ENCODE measurements at regions not wholly inside any gene's neighbourhood (a gene's known extent, or its start where the extent isn't known, plus 50 kb on each side); places are given as distances from the start of the nearest gene placed in this dataset.

GRCh38 chr14:23695664-23695999, 59.5 kb downstream of the DHRS2 start:
- Histone ChIP-seq H3K4ac (ENCODE audit: low read depth, low read length) (no peak overlapping the region), H3K56ac (ENCODE audit: extremely low read depth, insufficient read depth, low read length) (no peak overlapping the region), H2BK15ac (ENCODE audit: low read depth, low read length) (no peak overlapping the region), H2BK20ac (ENCODE audit: low read depth, low read length) (no peak overlapping the region), H2AFZ (replicated peaks; ENCODE audit: low read length, poor library complexity) (peak overlapping the region; percentile 59), H3K9me3 (ENCODE audit: control insufficient read depth, insufficient read depth, low read length) (no peaks in the 10 kb centered on the region), H3K4me1 (ENCODE audit: control insufficient read depth, insufficient read depth, low read length) (peaks cover 2% of the 10 kb centered on the region; the same call in 1 of the 2 replicates), H2AK9ac (replicated peaks; ENCODE audit: low read depth, low read length, poor library complexity) (no peak overlapping the region), H3K18ac (ENCODE audit: low read depth, low read length) (no peak overlapping the region), H3K4me3 (ENCODE audit: insufficient read depth, low read depth, low read length) (no peak overlapping the region), H3K27me3 (ENCODE audit: control insufficient read depth, insufficient read depth, low read length) (peaks cover 17% of the 10 kb centered on the region), H2AK5ac (ENCODE audit: low read depth, low read length) (no peak overlapping the region), H4K91ac (ENCODE audit: insufficient read depth, low read depth, low read length) (no peak overlapping the region), H4K8ac (ENCODE audit: low read depth in 2 of 2, low read length in 2 of 2) (no peak overlapping the region), H3K9ac (ENCODE audit: low read depth, low read length) (no peak overlapping the region), H3K36me3 (ENCODE audit: control insufficient read depth, insufficient read depth, low read length) (no peaks in the 10 kb centered on the region), H3K27ac (ENCODE audit: insufficient read depth, low read length) (no peak overlapping the region), H3K4me2 (ENCODE audit: low read depth, low read length) (no peak overlapping the region; the same call in 1 of the 2 replicates), H4K5ac (ENCODE audit: low read depth, low read length) (no peak overlapping the region), H2BK5ac (ENCODE audit: low read depth, low read length, poor library complexity, severe bottlenecking) (no peak overlapping the region), H2BK120ac (ENCODE audit: low read depth, low read length) (no peak overlapping the region), H3K14ac (replicated peaks; ENCODE audit: low read depth, low read length) (no peak overlapping the region), H3K9me1 (ENCODE audit: insufficient read depth, low read length) (no peaks in the 10 kb centered on the region), H4K20me1 (ENCODE audit: insufficient read depth, low read length) (no peaks in the 10 kb centered on the region), H3K79me1 (ENCODE audit: low read depth in 1 of 2, low read length in 2 of 2) (no peaks in the 10 kb centered on the region), H3K23ac (ENCODE audit: low read depth, low read length) (no peak overlapping the region; the same call in 1 of the 2 replicates)
- BruUV-seq (replicated peaks), result no TSS peak
- TF ChIP-seq ELK1 (IDR thresholded peaks at IDR 0.05; ENCODE audit: borderline replicate concordance, low read depth, low read length) (no peak), CEBPB (IDR thresholded peaks at IDR 0.05; ENCODE audit: low read depth, low read length) (no peak)
- ATAC-seq (ENCODE audit: low read depth) (no peak), DNase-seq (no peak)
- POLR2A ChIA-PET (ENCODE audit: unreplicated experiment), result no interaction called here
- dilution Hi-C loops (cut with HindIII; ENCODE audit: low sequenced_read_pairs, unreplicated experiment) (no loop called here), in situ Hi-C loops (cut with MboI; ENCODE audit: low sequenced_read_pairs) (no loop called here), intact Hi-C loops (cut with micrococcal nuclease) (no loop called here)
- WGBS, 2 experiments (ENCODE audit: extremely low coverage in 2 of 2, insufficient read length in 1 of 2), result 11% methylated on average over 7 of the region's 8 CpGs; no CpG with 5 or more reads in 1 of the 2 experiments
- CTCF ChIA-PET, result no interaction called here

Data from IMR-90 (cell line).